Neural cell (in vitro differentiated cells): ENCODE measurements at regions not wholly inside any gene's neighbourhood (a gene's known extent, or its start where the extent isn't known, plus 50 kb on each side); places are given as distances from the start of the nearest gene placed in this dataset.

Experiments used
- H2AFZ ChIP-seq: fragments of 200-600, 300-800 bp; sonication (generic), shearing (Covaris generic); 2 replicates; pipeline ENCODE4 v1.6.0; 2014; ENCODE audit warnings: low read depth, mild to moderate bottlenecking, antibody characterized with exemption, low read length, moderate library complexity
- H3F3A ChIP-seq: fragments of 200-600 bp; shearing (Covaris generic); 2 replicates; pipeline ENCODE4 v1.6.1; 2016; ENCODE audit warnings: mild to moderate bottlenecking, moderate library complexity, mixed read lengths, antibody characterized with exemption, low read length; ENCODE audit not compliant: insufficient read depth, poor library complexity, severe bottlenecking
- H3K27ac ChIP-seq: fragments of 200-600, 300-800 bp; sonication (generic), shearing (Covaris generic); 2 replicates; pipeline ENCODE4 v1.5.1; 2014; ENCODE audit warnings: mild to moderate bottlenecking, low read length, moderate library complexity
- H3K27me3 ChIP-seq: fragments of 300-800, 200-600 bp; sonication (generic), shearing (Covaris generic); 2 replicates; pipeline ENCODE4 v1.6.0; 2014; ENCODE audit warnings: mild to moderate bottlenecking, low read depth, low read length, moderate library complexity; ENCODE audit not compliant: insufficient read depth
- H3K36me3 ChIP-seq: fragments of 300-800, 200-600 bp; sonication (generic), shearing (Covaris generic); 2 replicates; pipeline ENCODE4 v1.5.1; 2014; ENCODE audit warnings: mild to moderate bottlenecking, antibody characterized with exemption, low read length, moderate library complexity; ENCODE audit not compliant: insufficient read depth
- H3K4me2 ChIP-seq: fragments of 300-800, 200-600 bp; sonication (generic), shearing (Covaris generic); 2 replicates; pipeline ENCODE4 v1.6.0; 2014; ENCODE audit warnings: mild to moderate bottlenecking, low read length
- H3K4me3 ChIP-seq: fragments of 300-800, 200-600 bp; sonication (generic), shearing (Covaris generic); 2 replicates; pipeline ENCODE4 v1.5.1; 2014; ENCODE audit warnings: mild to moderate bottlenecking, low read length, moderate library complexity
- H3K79me2 ChIP-seq: fragments of 200-600 bp; shearing (Covaris generic); replicated peaks from 2 replicates; pipeline ENCODE4 v1.6.0; 2014; ENCODE audit warnings: mild to moderate bottlenecking, low read length, moderate library complexity; ENCODE audit not compliant: insufficient read depth
- H3K9ac ChIP-seq: fragments of 300-800, 200-600 bp; sonication (generic), shearing (Covaris generic); 2 replicates; pipeline ENCODE4 v1.6.1; 2016; ENCODE audit warnings: mild to moderate bottlenecking, low read length, mixed read lengths
- H3K9me2 ChIP-seq: fragments of 200-600 bp; shearing (Covaris generic); 2 replicates; pipeline ENCODE4 v1.6.1; 2016; ENCODE audit warnings: mild to moderate bottlenecking, low read length, mixed read lengths; ENCODE audit not compliant: insufficient read depth
- H3K9me3 ChIP-seq: fragments of 200-600, 300-800 bp; sonication (generic), shearing (Covaris generic); 2 replicates; pipeline ENCODE4 v1.6.1; 2016; ENCODE audit warnings: mild to moderate bottlenecking, mixed run types, low read length, moderate library complexity, mixed read lengths
- H4K20me1 ChIP-seq: fragments of 200-600 bp; shearing (Covaris generic); 2 replicates; pipeline ENCODE4 v1.6.1; 2016; ENCODE audit warnings: mild to moderate bottlenecking, mixed run types; ENCODE audit not compliant: insufficient read depth
- EP300 ChIP-seq: fragments of 450-650 bp; conservative IDR thresholded peaks from 2 replicates; pipeline ENCODE4 v1.6.1; 2014; ENCODE audit warnings: antibody characterized with exemption, mild to moderate bottlenecking, moderate library complexity; ENCODE audit not compliant: poor library complexity, severe bottlenecking
- EZH2 ChIP-seq: fragments of 200-600, 300-800 bp; shearing (Covaris generic), sonication (generic); IDR thresholded peaks from 2 replicates; pipeline ENCODE4 v1.6.1; 2014; ENCODE audit warnings: antibody characterized with exemption, low read length, borderline replicate concordance, mild to moderate bottlenecking; ENCODE audit not compliant: insufficient read depth, poor library complexity, severe bottlenecking
- MXI1 ChIP-seq: fragments of 450-650 bp; conservative IDR thresholded peaks from 2 replicates; pipeline ENCODE4 v1.6.1; 2014; ENCODE audit warnings: antibody characterized with exemption, mild to moderate bottlenecking; ENCODE audit not compliant: poor library complexity, severe bottlenecking
- POLR2AphosphoS5 ChIP-seq: IDR thresholded peaks from 2 replicates; pipeline ENCODE4 v1.6.1; 2012
- RAD21 ChIP-seq: fragments of 450-650 bp; conservative IDR thresholded peaks from 2 replicates; pipeline ENCODE4 v1.6.1; 2014; ENCODE audit warnings: antibody characterized with exemption, mild to moderate bottlenecking, moderate library complexity
- SMC3 ChIP-seq: fragments of 450-650 bp; conservative IDR thresholded peaks from 2 replicates; pipeline ENCODE4 v1.6.1; 2014; ENCODE audit warnings: antibody characterized with exemption, mild to moderate bottlenecking, moderate library complexity; ENCODE audit not compliant: poor library complexity
- TAF1 ChIP-seq: IDR thresholded peaks from 2 replicates; pipeline ENCODE4 v1.6.1; 2012; ENCODE audit warnings: low read depth
- TF ChIP-seq, protein P1 (sequence below): IDR thresholded peaks from 2 replicates; pipeline ENCODE4 v1.6.1; 2012; ENCODE audit warnings: borderline replicate concordance
- TF ChIP-seq, protein P2 (sequence below): fragments of 450-650 bp; IDR thresholded peaks from 2 replicates; pipeline ENCODE4 v1.5.1; 2014; ENCODE audit warnings: antibody characterized with exemption, mild to moderate bottlenecking, moderate library complexity; ENCODE audit not compliant: poor library complexity, severe bottlenecking

DNA sequence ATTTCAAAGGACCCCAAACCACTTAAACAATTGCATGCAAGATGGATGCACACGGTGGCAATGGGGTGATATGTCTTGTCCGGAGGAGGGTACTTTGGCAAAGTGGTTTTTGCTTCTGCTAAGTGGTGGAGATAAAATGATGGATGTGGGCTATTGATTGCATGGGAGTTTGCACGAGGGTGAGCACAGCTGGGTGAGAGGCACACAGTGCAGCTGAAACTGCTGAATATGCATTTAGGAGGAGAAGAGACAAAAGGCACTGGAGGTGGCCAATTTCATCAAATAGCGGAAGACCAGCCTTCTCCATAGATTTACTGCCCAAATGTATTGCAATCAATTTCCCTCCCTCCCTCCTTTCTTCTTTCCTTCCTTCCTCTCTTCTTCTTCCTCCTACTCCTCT lies 414.4 kb upstream of the EEF2KMT start:
- Histone ChIP-seq H3K27me3 (no peaks in the 10 kb centered on the region), H3K79me2 (no peaks in the 10 kb centered on the region), H3K36me3 (no peaks in the 10 kb centered on the region), H3K4me3 (no peak overlapping the region), H3K9me2 (no peaks in the 10 kb centered on the region), H3K9ac (no peak overlapping the region), H3F3A (no peaks in the 10 kb centered on the region), H3K27ac (no peak overlapping the region), H3K4me2 (no peak overlapping the region), H3K9me3 (no peaks in the 10 kb centered on the region), H2AFZ (no peak overlapping the region), H4K20me1 (no peaks in the 10 kb centered on the region)
- TF ChIP-seq MXI1 (no peak), POLR2AphosphoS5 (no peak), TAF1 (no peak), SMC3 (no peak), EP300 (no peak), RAD21 (no peak)
- TF ChIP-seq, protein P1, sequence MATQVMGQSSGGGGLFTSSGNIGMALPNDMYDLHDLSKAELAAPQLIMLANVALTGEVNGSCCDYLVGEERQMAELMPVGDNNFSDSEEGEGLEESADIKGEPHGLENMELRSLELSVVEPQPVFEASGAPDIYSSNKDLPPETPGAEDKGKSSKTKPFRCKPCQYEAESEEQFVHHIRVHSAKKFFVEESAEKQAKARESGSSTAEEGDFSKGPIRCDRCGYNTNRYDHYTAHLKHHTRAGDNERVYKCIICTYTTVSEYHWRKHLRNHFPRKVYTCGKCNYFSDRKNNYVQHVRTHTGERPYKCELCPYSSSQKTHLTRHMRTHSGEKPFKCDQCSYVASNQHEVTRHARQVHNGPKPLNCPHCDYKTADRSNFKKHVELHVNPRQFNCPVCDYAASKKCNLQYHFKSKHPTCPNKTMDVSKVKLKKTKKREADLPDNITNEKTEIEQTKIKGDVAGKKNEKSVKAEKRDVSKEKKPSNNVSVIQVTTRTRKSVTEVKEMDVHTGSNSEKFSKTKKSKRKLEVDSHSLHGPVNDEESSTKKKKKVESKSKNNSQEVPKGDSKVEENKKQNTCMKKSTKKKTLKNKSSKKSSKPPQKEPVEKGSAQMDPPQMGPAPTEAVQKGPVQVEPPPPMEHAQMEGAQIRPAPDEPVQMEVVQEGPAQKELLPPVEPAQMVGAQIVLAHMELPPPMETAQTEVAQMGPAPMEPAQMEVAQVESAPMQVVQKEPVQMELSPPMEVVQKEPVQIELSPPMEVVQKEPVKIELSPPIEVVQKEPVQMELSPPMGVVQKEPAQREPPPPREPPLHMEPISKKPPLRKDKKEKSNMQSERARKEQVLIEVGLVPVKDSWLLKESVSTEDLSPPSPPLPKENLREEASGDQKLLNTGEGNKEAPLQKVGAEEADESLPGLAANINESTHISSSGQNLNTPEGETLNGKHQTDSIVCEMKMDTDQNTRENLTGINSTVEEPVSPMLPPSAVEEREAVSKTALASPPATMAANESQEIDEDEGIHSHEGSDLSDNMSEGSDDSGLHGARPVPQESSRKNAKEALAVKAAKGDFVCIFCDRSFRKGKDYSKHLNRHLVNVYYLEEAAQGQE: no peak
- TF ChIP-seq, protein P2, sequence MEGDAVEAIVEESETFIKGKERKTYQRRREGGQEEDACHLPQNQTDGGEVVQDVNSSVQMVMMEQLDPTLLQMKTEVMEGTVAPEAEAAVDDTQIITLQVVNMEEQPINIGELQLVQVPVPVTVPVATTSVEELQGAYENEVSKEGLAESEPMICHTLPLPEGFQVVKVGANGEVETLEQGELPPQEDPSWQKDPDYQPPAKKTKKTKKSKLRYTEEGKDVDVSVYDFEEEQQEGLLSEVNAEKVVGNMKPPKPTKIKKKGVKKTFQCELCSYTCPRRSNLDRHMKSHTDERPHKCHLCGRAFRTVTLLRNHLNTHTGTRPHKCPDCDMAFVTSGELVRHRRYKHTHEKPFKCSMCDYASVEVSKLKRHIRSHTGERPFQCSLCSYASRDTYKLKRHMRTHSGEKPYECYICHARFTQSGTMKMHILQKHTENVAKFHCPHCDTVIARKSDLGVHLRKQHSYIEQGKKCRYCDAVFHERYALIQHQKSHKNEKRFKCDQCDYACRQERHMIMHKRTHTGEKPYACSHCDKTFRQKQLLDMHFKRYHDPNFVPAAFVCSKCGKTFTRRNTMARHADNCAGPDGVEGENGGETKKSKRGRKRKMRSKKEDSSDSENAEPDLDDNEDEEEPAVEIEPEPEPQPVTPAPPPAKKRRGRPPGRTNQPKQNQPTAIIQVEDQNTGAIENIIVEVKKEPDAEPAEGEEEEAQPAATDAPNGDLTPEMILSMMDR: no peak

DNA sequence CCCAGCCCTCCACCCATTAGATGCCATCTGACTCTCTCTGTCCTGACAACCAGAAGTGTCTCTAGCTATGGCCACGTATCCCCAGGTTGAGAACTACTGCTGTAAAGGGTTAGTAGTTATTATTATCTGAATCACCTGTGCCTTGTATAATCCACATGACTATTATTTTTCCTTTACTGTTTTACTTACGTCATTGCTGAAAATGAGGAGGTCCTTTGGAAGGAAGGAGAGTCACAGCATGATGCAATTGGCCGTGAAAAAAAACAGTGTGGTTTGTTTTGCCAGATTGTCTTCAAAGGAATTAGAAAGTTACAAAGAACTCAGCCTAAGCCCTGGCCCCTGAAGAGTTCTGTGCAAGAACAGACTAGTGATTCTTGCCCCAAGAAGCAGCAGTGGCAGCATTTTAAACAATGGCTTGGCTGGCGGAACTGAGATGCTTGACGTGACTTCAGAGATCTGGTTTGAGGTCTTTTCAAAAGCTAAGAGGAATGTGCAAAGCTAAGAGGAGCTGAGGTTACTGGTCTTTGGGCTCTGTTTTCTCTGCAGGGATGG lies 413.3 kb upstream of the EEF2KMT start:
- H3K27me3 ChIP-seq: no peaks in the 10 kb centered on the region
- no peak overlapping the region for H2AFZ ChIP-seq
- H3K9ac ChIP-seq: no peak overlapping the region
- no peak overlapping the region for H3K27ac ChIP-seq
- H3K4me2 ChIP-seq: no peak overlapping the region
- no peak overlapping the region for H3K4me3 ChIP-seq
- H3K79me2 ChIP-seq: no peaks in the 10 kb centered on the region
- no peaks in the 10 kb centered on the region for H4K20me1 ChIP-seq
- H3K9me3 ChIP-seq: no peaks in the 10 kb centered on the region
- no peaks in the 10 kb centered on the region for H3K9me2 ChIP-seq
- H3K36me3 ChIP-seq: no peaks in the 10 kb centered on the region
- H3F3A ChIP-seq: no peaks in the 10 kb centered on the region
- TF ChIP-seq SMC3 (no peak), MXI1 (no peak), EZH2 (no peak), RAD21 (no peak), POLR2AphosphoS5 (no peak), TAF1 (no peak), EP300 (no peak)
- TF ChIP-seq, protein P2: no peak
- TF ChIP-seq, protein P1: no peak
